BJ (cell line): ENCODE measurements at regions not wholly inside any gene's neighbourhood (a gene's known extent, or its start where the extent isn't known, plus 50 kb on each side); places are given as distances from the start of the nearest gene placed in this dataset.
"Not testable (repeated sequence)": the region's sequence is repeated elsewhere in the genome, so short reads cannot be mapped to it uniquely, and the experiment has no call there.

Experiments used
- CTCF ChIA-PET: fragments of 350-600 bp; formaldehyde crosslinking; extraction: SDS; loops from one replicate; lab custom pipeline; 2021; ENCODE audit warnings: antibody characterized with exemption, inconsistent platforms; lab: Yijun Ruan, JAX
- POLR2A ChIA-PET: fragments of 300-600 bp; sonication (Branson Sonifier 250); formaldehyde crosslinking; extraction: SDS; loops from one replicate; lab custom pipeline; 2021; ENCODE audit warnings: antibody characterized with exemption; lab: Charles Lee
- DNase-seq: peaks from one replicate; pipeline ENCODE4 v3.0.0-alpha.2; 2011; ENCODE audit warnings: low read depth
- H3K27me3 ChIP-seq: 2 replicates; pipeline ENCODE4 v1.6.0; 2011; ENCODE audit warnings: low read length; ENCODE audit not compliant: control insufficient read depth, insufficient read depth
- H3K36me3 ChIP-seq: 2 replicates; pipeline ENCODE4 v1.5.1; 2011; ENCODE audit warnings: low read length; ENCODE audit not compliant: control insufficient read depth, insufficient read depth
- H3K4me3 ChIP-seq: 2 replicates; pipeline ENCODE4 v1.5.1; 2011; ENCODE audit warnings: low read depth, mild to moderate bottlenecking, control low read depth, low read length
- TF ChIP-seq, protein P1 (sequence below): IDR thresholded peaks from 2 replicates; pipeline ENCODE4 v1.5.1; 2011; ENCODE audit warnings: low read depth, mild to moderate bottlenecking, control low read depth, inconsistent platforms, low read length, moderate library complexity; ENCODE audit not compliant: insufficient read depth

DNA sequence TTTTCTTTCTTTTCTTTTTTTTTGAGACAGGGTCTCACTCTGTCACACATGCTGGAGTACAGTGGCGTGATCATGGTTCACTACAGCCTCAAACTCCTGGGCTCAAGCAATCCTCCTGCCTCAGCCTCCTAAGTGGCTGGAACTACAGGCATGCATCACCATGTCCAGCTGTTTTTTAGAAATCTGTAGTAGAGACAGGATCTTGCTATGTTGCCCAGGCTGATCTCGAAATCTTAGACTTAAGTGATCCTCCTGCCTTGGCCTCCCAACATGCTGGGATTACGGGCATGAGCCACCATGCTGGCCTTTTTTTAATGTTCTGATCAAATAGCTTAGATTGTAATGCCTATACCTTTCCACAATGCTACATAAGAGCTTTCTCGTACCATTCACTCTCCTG is 107.0 kb upstream of the KCTD7 start:
- no peaks in the 10 kb centered on the region for H3K27me3 ChIP-seq
- no peak for DNase-seq
- TF ChIP-seq, protein P1, sequence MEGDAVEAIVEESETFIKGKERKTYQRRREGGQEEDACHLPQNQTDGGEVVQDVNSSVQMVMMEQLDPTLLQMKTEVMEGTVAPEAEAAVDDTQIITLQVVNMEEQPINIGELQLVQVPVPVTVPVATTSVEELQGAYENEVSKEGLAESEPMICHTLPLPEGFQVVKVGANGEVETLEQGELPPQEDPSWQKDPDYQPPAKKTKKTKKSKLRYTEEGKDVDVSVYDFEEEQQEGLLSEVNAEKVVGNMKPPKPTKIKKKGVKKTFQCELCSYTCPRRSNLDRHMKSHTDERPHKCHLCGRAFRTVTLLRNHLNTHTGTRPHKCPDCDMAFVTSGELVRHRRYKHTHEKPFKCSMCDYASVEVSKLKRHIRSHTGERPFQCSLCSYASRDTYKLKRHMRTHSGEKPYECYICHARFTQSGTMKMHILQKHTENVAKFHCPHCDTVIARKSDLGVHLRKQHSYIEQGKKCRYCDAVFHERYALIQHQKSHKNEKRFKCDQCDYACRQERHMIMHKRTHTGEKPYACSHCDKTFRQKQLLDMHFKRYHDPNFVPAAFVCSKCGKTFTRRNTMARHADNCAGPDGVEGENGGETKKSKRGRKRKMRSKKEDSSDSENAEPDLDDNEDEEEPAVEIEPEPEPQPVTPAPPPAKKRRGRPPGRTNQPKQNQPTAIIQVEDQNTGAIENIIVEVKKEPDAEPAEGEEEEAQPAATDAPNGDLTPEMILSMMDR = no peak
- ChIA-PET POLR2A (no interaction called here), CTCF (interaction anchor here (0.6 to 0.7 kb wide), 2 partner anchors 248 to 535 kb away, joined by 3 to 5 read pairs; no protein-coding TSS in a partner anchor)
- H3K36me3 ChIP-seq = peaks cover 2% of the 10 kb centered on the region; the same call in 1 of the 2 replicates
- no peak overlapping the region for H3K4me3 ChIP-seq

DNA sequence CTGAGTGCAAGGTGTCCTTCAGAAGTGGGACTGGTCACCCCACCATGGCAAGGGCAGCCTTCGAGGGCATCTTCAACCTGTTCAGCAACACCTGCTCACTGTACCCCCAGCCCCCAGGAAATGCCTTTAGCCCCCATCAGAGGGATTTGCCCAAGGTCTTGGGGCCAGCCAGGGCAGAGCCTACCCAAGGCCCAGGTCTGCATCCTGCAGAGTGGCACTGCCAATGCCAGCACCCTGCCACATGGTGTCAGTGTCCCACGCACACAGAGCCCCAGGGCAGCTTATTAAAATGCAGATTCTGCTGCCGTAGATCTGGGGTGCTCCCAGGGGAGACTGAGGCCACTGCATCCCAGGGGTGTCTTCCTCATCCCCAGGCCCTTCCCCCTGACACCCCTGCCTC is 106.2 kb upstream of the KCTD7 start:
- no peak for DNase-seq
- Histone ChIP-seq H3K36me3 (peaks cover 2% of the 10 kb centered on the region; the same call in 1 of the 2 replicates), H3K27me3 (no peaks in the 10 kb centered on the region), H3K4me3 (no peak overlapping the region)
- CTCF ChIA-PET = interaction anchor here (0.6 to 0.7 kb wide), 2 partner anchors 16 to 338 kb away, joined by 3 read pairs; no protein-coding TSS in a partner anchor
- POLR2A ChIA-PET = no interaction called here
- TF ChIP-seq, protein P1 = peak; percentile 42; the same call in 1 of the 2 replicates

DNA sequence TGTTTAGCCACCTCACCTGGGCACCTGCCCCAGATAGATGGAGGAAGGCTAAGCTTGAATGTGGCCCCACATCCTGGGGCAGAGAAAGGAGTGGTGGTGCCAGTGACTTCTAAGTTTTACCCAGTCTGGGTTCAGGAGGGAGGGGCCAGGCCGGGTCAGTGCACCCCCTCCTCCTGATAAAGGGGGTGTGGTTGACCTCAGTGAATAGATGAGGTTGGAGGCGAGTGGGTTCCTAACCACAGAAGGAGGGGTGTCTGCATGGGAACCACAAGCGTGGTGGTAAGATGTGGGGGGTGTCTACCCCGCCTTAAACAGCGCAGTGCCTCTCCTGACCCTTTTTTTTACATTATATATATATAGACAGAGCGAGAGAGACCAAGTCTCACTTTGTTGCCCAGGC is 105.3 kb upstream of the KCTD7 start:
- no peaks in the 10 kb centered on the region for H3K27me3 ChIP-seq
- CTCF ChIA-PET = no interaction called here
- TF ChIP-seq, protein P1 = no peak
- peaks cover 2% of the 10 kb centered on the region; the same call in 1 of the 2 replicates for H3K36me3 ChIP-seq
- no peak overlapping the region for H3K4me3 ChIP-seq
- POLR2A ChIA-PET = no interaction called here
- DNase-seq = no peak

DNA sequence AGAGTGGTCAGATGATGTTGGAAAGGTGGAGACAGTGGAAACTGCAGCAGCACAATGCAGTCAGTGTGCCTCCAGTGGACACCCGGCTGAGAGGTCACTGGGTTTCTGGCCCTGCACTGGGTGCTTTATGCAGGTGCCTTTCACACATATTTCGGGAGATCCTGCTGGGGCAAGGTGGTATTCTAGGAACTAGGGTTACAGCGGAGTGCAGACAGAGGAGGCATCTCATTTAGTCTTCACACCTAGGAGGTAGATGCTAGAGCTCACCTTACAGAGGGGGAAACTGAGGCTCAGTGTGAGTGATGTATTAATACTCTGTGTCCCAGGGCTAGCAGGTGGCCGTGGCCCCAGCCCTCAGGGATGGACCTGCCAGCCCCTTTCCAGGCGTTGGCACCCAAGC is 103.9 kb upstream of the KCTD7 start:
- ChIA-PET POLR2A (no interaction called here), CTCF (interaction anchor here (0.7 kb wide), 1 partner anchor 52 kb away, joined by 3 read pairs; no protein-coding TSS in a partner anchor)
- no peak overlapping the region for H3K4me3 ChIP-seq
- no peaks in the 10 kb centered on the region for H3K27me3 ChIP-seq
- TF ChIP-seq, protein P1 = no peak
- no peak for DNase-seq
- peaks cover 2% of the 10 kb centered on the region; the same call in 1 of the 2 replicates for H3K36me3 ChIP-seq

DNA sequence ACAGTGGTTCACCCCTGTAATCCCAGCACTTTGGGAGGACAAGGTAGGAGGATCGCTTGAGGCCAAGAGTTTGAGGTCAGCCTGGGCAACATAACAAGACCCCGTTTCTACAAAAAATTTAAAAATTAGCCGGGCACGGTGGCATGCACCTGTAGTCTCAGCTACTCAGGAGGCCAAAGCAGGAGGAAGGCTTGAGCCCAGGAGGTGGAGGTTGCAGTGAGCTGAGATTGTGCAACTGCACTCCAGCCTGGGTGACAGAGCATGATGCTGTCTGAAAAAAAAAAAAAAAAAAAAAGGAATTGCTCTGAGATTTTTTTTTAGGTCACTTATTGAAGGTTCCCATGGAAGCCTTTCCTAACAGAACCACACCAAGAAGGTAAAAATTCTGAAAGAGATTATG is 101.9 kb upstream of the KCTD7 start:
- POLR2A ChIA-PET, CTCF ChIA-PET, H3K27me3 ChIP-seq, DNase-seq, H3K4me3 ChIP-seq, H3K36me3 ChIP-seq: not testable (repeated sequence)

DNA sequence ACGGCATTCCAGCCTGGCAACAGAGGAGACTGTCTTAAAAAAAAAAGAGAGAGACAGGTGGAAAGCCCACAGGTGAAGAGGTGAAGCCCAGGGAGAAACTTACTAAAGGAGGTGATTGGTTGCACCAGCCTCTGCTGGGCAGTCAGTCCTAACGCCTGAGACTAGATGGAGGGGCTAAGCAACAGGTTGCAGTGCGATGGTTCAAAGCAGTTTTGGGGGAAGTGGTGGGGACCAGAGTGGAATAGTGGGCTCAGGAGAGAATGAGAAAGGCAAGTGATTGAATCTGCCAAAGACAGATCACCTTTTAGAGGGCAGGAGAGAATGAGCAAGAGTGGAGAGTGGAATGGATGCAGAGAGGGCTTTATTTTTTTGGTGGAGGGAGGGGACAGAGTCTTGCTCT is 100.0 kb upstream of the KCTD7 start:
- DNase-seq = no peak
- Histone ChIP-seq H3K27me3 (no peaks in the 10 kb centered on the region), H3K4me3 (no peak overlapping the region), H3K36me3 (peaks cover 4% of the 10 kb centered on the region)
- TF ChIP-seq, protein P1 = no peak
- CTCF ChIA-PET = no interaction called here
- POLR2A ChIA-PET = no interaction called here
